NCI-H748 (cell line): ENCODE measurements at regions not wholly inside any gene's neighbourhood (a gene's known extent, or its start where the extent isn't known, plus 50 kb on each side); places are given as distances from the start of the nearest gene placed in this dataset.
"Not testable (repeated sequence)": the region's sequence is repeated elsewhere in the genome, so short reads cannot be mapped to it uniquely, and the experiment has no call there.

Experiments
- DNase-seq: peaks from one replicate; lab custom pipeline; 2025; ENCODE audit not compliant: unreplicated experiment; lab: John Stamatoyannopoulos, UW

DNA sequence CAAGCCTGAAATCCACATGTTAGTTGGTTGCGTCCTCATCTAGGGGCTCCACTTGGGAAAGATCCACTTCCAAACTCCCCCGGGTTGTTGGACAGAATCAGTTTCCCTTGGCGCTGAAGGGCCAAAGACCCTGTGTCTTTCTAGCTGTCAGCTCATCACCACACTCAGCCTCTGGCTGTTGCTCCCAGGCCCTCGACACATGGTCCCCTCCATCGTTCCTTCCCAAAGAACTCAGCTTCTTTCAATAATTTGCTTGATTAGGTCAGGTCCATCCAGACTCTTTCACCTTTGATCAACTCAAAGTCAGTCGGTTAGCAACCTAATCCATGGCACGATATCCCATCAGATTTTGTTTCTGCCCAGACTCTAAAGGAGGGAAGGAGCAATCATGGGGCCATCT, 254.8 kb upstream of the SULF2 start:
- DNase-seq: no peak

DNA sequence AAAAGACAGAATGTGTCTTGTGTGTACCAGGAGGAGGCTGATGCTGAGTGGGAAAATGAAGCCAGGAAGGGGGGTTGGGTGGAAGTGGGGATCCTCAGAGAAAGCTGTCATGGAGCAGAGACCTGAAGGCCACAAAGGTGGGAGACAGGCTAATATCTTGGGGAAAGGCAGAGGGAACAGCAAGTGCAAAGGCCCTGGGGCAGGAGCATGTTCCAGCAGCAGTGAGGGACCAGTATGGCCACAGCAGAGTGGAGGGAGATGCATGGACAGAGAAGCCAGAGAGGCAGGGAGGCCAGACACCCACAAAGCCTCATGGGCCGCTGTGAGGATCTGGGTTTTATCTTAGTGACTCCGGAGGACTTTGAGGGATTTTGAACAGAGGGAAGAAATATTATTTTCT, 254.2 kb upstream of the SULF2 start:
- DNase-seq: no peak

DNA sequence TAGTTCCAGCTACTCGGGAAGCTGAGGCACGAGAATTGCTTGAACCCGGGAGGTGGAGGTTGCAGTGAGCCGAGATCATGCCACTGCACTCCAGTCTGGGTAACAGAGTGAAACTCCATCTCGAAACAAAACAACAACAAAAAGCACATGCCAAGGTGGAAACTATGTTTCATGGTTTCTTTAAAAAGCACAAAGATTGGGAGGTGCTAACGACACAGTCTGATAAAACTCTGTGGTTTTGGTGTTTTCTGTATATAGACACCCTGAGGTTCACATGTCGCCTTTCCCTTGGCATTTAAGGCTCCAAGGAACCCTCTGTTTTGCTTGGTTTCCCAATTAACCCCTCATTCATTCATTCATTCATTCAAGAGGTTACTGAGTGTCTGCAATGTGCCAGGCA, 253.4 kb upstream of the SULF2 start:
- no peak for DNase-seq

- DNase-seq: not testable (repeated sequence)
Measured at GRCh38 chr20:48037798-48038197, 252.5 kb upstream of the SULF2 start.

DNA sequence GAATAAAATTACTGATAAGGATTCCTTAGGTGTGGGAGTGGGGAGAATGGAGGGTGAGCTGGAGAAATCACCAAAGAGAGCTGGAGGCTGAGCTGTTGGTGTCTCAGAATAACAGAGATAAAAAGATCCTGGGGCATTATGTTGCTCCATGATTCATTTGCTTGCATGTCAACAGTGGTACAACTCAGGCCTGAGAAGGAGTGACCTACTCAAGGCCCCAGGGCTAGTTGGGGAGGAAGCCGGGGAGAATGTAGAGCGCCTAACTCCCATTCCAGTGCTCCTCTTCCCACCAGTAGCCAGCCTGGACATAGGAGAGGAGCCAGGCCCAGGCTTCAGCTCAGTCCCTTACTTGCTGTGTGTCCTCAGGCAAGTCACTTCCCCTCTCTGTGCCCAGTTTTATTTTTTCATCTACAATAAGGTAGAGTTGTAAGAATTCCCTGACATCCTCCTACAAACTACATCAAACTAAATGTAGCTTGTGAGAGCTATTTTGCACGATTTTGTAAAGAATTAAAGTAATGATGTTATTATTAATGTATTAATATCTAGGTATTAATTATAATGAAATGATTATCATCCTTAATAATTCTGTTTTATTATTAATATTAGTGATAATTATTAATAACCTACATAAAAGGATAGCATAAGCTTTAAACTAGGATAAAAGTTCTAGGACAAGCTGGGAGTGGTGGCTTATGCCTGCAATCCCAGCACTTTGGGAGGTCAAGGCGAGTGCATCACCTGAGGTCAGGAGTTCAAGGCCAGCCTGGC, 250.9 kb upstream of the SULF2 start:
- DNase-seq: no peak

GRCh38 chr20:48034751-48035150, 249.5 kb upstream of the SULF2 start:
- no peak for DNase-seq

GRCh38 chr20:48033005-48033404, 247.7 kb upstream of the SULF2 start:
- DNase-seq: not testable (repeated sequence)

GRCh38 chr20:48031122-48031521, 245.8 kb upstream of the SULF2 start:
- DNase-seq: no peak

DNA sequence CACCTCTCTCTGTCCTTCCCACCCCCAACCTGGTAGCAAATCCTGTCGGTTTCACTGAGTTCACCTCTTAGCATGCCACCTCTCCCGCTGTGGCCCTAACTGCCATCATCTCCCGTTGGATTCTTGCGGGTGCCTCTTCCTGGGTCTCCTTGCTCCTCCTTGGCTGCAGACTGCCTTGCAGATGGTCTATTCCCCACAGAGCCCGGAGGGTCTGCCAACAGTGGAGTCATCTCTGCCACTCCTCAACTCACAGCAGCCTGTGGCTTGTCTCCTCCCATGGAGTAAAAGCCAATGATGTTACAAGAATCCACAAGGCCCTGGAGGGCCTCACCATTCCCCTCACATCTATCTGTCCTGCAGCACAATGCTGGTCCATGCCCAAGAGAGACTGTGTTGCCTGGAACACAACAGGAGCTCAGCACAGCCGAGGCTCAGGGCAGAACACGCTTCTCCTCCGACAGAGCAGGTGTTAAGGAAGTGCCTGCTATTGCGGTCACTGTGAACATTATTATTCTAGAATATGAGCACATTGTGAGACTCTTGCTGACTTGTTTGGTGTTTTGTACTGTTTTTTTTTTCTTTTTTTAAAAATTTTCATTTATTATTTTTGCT, 241.8 kb upstream of the SULF2 start:
- DNase-seq: no peak

DNA sequence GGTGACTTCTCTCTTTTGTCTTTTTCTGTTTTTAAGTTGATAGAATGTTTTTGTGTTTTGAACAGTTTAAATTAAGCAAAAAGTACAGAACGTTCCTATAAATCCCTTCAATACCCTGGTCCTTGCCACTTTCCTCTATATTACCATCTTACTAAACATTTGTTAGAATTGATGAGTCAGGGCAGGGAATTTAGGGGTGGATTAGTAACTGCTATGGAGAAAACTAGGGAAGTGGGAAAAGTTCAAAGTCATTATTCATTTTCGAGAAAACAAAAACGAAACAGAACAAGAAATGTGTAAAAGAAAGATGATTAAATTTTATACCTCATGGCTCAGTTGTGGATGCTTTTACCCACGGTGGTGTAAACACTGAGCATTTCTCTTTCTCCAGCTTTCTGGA, 240.4 kb upstream of the SULF2 start:
- no peak for DNase-seq

GRCh38 chr20:48025051-48025515, 239.8 kb upstream of the SULF2 start:
- DNase-seq: no peak

DNA sequence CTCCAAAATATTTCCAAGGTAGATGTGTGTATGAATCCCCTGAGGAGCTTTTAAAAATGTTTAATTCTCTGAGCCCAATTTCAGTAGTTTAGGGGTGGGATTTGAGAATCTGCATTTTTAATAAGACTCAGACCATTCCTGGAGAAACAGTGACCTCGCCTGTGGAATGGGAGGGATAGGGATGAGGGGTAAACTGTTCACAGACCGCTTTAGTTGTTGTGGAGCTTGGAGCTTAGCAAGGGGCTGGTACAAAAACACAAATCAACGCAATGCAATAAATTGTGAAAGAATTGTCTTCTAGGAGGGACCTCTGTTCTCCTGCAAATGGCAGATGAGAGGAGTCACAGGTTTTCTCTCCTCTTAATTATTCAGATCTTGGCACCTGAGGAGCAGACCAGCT, 239.3 kb upstream of the SULF2 start:
- no peak for DNase-seq

DNA sequence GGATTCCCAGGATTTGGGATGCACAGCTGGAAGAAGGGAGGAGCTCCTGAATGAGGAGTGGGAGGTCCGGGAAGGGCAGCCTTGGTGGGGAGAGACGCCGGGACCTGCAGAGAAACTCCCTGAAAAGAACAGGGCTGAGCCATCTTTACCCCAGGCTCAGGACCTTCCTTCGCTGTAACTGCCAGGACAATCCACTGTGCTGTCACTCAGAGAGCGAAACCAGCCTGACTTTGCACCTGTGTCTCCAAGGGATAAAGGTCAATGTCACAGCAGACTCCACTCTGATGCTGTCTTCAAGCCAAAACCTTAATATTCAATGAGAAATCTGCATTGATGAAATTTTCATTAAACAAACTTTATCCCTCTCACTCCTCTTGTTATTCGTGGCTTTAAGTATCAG, 235.4 kb upstream of the SULF2 start:
- not testable (repeated sequence) for DNase-seq

GRCh38 chr20:48019940-48020339, 234.7 kb upstream of the SULF2 start:
- DNase-seq: no peak

GRCh38 chr20:48019496-48019895, 234.2 kb upstream of the SULF2 start:
- DNase-seq: no peak

DNA sequence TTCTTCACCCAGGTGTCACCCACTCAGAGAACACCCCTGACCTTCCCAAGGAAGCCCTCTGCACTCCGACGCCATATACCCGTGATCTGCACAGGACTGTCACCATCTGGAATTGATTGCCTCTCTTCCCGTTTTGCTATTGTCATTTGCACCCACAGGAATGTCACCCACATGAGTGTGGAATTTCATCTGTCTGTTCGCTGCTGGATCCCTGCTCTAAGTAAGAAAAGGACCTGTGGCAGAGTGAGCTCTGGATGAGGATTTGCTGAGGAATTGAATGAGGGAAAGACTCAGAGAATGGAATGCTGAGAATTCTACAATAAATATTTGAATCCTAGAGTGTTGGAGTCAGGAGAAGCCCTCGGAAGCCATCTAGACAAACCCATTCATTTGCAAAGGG, 233.6 kb upstream of the SULF2 start:
- not testable (repeated sequence) for DNase-seq

- no peak for DNase-seq
Measured at GRCh38 chr20:48017992-48018391, 232.7 kb upstream of the SULF2 start.

DNA sequence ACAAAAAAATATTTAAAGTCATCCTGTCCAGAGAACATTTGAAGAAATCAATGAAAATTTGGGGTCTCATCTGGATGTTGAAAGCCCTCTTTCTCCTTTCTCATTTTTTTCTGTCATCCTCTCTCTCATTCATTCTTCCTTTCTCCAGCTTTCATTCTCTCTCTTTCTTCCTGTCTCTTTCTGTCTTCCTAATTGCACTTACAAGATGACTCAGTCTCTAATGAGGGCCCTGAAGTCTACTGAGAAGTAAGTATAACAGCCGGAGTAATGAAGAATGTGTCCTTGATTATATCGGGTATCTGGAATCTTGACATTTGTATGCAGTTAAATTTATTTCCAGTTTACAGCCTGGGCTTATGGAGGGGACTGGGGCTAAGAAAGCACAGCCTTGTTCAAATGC, 232.2 kb upstream of the SULF2 start:
- no peak for DNase-seq

- DNase-seq: no peak
Measured at GRCh38 chr20:48015943-48016723, 230.9 kb upstream of the SULF2 start.

DNA sequence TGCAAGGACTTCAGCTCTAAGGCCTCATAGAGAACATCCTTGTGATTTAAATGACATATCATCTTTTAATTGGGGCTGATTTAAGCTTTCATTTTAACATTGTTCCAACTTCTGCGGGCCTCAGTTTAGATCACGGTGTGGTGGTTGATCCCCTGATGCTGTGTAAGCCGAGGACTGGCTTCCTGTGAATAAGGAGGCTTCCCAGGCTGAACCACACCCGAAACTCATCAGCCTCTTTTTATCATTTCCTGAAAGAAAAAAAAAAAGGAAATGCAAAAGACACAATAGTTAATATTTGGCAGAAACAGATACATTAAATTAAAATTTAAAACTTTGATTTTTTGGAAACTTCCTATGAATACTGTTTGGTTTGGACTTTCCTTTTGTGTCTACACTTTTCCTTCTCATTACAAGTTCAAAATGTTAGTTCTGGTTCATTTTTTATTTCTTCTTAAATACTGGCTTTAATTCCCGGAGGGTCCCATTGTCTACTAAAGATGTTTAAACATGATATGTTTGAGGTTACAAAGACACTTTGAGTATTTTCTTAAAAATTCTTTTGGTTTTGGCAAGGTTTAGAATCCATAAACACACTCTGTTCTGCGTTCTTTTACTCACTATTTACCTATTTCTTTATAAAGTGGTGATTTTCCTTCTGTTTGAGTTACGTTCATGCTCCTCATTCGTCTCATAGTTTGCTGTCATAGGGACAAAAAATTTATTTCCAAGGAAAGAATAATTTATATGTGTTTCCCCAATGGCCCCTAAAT, 230.0 kb upstream of the SULF2 start:
- DNase-seq: no peak

DNA sequence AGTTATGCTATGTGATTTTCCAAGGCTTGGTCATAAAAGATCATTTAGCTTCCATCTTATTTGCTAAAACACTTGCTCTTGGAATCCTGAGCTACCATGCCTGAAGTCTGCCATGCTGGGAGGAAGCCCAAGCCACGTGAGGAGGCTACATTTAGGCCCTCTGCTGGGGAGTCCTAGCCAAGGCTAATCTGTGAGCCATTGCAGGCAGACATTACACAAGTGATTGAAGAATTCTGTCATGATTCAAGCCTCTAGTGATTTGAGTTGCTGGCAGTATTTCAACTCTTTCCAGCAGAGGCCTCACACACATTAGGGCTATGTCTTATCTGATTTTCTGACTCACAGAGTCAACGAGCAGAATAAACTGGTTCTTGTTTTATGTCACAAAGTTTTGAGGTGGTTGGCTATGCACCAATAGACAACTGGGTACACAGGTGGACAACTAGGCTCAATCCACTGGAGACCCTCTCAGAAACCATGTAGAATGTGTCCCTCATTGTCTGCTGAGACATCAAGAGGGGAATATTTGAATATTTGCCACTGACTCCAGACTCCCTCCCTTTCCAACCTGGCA, 227.2 kb upstream of the SULF2 start:
- DNase-seq: no peak
